ENCODE measurements at regions not wholly inside any gene's neighbourhood (a gene's known extent, or its start where the extent isn't known, plus 50 kb on each side); places are given as distances from the start of the nearest gene placed in this dataset.

GRCh38 chr22:48585916-48586798, 1241.5 kb downstream of the BRD1 start:
- no peak for DNase-seq (ENCODE audit: low spot score)
- TF ChIP-seq CTCF (IDR thresholded peaks at IDR 0.05; ENCODE audit: extremely low read depth, missing control alignments), result no peak

- TF ChIP-seq CTCF (IDR thresholded peaks at IDR 0.05; ENCODE audit: extremely low read depth, missing control alignments), result no peak
- DNase-seq (ENCODE audit: low spot score), result no peak
These were observed 1243.5 kb downstream of the BRD1 start for GRCh38 chr22:48584170-48584569.

GRCh38 chr22:48581796-48582469, 1245.7 kb downstream of the BRD1 start:
- TF ChIP-seq CTCF (IDR thresholded peaks at IDR 0.05; ENCODE audit: extremely low read depth, missing control alignments), result no peak
- no peak for DNase-seq (ENCODE audit: low spot score)

- TF ChIP-seq CTCF (IDR thresholded peaks at IDR 0.05; ENCODE audit: extremely low read depth, missing control alignments), result no peak
- DNase-seq (ENCODE audit: low spot score), result no peak
These were observed 1246.4 kb downstream of the BRD1 start for GRCh38 chr22:48581205-48581766.

- no peak for TF ChIP-seq CTCF (IDR thresholded peaks at IDR 0.05; ENCODE audit: extremely low read depth, missing control alignments)
These were observed 1247.1 kb downstream of the BRD1 start for GRCh38 chr22:48580481-48580970.

GRCh38 chr22:48579928-48580309, 1247.8 kb downstream of the BRD1 start:
- TF ChIP-seq CTCF (IDR thresholded peaks at IDR 0.05; ENCODE audit: extremely low read depth, missing control alignments), result no peak
- DNase-seq (ENCODE audit: low spot score), result no peak

More at GRCh38 chr22:48580481-48580970, 1247.1 kb downstream of the BRD1 start:
- no peak for DNase-seq (ENCODE audit: low spot score)

Data from GM20000 (cell line).